ENCODE measurements at regions not wholly inside any gene's neighbourhood (a gene's known extent, or its start where the extent isn't known, plus 50 kb on each side); places are given as distances from the start of the nearest gene placed in this dataset.
"Not testable (repeated sequence)": the region's sequence is repeated elsewhere in the genome, so short reads cannot be mapped to it uniquely, and the experiment has no call there.

DNA sequence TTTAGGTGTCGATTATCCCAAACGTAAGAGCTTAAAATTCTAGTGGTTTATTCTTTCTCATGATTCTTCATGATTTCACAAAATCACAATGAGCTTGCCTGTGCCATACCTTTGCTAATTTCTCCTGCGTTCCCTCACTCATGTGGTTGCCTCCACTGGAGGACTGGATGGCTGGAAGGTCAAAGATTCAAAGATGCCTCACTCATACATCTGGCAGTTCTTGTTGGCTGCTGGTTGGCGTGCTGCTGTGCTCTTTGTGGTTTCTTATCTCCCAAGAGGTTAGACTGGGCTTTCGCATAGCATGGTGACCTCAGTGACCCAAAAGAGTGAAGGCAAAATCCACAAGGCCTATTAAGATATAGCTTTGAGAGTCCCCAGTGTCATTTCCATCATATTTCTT, 877.6 kb upstream of the AUTS2 start:
- Histone ChIP-seq H3K4me3 (ENCODE audit: low read depth, low read length) (no peak overlapping the region), H3K27me3 (ENCODE audit: control insufficient read depth, insufficient read depth, low read length) (no peaks in the 10 kb centered on the region), H3K36me3 (ENCODE audit: control insufficient read depth, insufficient read depth, low read length) (no peaks in the 10 kb centered on the region)
- TF ChIP-seq, protein P1, sequence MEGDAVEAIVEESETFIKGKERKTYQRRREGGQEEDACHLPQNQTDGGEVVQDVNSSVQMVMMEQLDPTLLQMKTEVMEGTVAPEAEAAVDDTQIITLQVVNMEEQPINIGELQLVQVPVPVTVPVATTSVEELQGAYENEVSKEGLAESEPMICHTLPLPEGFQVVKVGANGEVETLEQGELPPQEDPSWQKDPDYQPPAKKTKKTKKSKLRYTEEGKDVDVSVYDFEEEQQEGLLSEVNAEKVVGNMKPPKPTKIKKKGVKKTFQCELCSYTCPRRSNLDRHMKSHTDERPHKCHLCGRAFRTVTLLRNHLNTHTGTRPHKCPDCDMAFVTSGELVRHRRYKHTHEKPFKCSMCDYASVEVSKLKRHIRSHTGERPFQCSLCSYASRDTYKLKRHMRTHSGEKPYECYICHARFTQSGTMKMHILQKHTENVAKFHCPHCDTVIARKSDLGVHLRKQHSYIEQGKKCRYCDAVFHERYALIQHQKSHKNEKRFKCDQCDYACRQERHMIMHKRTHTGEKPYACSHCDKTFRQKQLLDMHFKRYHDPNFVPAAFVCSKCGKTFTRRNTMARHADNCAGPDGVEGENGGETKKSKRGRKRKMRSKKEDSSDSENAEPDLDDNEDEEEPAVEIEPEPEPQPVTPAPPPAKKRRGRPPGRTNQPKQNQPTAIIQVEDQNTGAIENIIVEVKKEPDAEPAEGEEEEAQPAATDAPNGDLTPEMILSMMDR (IDR thresholded peaks at IDR 0.05; ENCODE audit: insufficient read depth, low read length, poor library complexity, severe bottlenecking): no peak
- no peak for DNase-seq (ENCODE audit: low read depth)

DNA sequence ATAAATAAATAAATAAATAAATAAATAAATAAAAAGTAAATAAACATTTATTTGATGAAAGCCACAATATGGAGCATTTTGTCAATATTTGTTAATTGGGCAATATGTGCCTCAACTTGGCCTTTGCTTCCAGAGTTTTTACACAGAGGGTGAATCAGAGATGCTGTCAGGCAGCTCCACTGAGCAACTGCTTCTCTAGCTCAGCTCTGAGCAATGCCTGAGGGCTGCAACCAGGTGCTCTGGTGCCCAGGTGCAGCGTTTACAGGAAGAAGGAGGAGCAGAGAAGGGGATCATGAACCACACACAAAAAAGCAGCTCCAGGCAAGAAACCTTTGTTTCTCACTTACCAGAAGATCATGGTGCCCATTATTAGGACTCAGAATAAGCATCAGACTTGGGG, 876.2 kb upstream of the AUTS2 start:
- Histone ChIP-seq H3K27me3 (ENCODE audit: control insufficient read depth, insufficient read depth, low read length) (no peaks in the 10 kb centered on the region), H3K36me3 (ENCODE audit: control insufficient read depth, insufficient read depth, low read length) (no peaks in the 10 kb centered on the region), H3K4me3 (ENCODE audit: low read depth, low read length) (no peak overlapping the region)
- no peak for DNase-seq (ENCODE audit: low read depth)
- TF ChIP-seq, protein P1 (IDR thresholded peaks at IDR 0.05; ENCODE audit: insufficient read depth, low read length, poor library complexity, severe bottlenecking): no peak

DNA sequence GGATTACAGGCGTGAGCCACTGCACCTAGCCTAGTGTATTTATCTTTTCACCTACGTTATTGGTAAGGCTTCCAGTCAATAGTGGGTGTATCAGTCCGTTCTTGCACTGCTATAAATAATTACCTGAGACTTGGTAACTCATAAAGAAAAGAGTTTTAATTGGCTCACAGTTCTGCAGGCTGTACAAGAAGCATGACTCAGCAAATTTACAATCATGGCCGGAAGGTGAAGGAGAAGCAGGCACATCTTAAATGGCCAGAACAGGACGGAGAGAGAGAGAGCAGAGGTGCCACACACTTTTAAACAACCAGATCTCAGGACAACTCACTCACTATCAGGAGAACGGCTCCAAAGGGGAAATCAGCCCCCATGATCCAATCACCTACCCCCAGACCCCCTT, 873.3 kb upstream of the AUTS2 start:
- H3K4me3 ChIP-seq (ENCODE audit: low read depth, low read length): no peak overlapping the region
- no peak for DNase-seq (ENCODE audit: low read depth)
- TF ChIP-seq, protein P1 (IDR thresholded peaks at IDR 0.05; ENCODE audit: insufficient read depth, low read length, poor library complexity, severe bottlenecking): no peak
- no peaks in the 10 kb centered on the region for H3K36me3 ChIP-seq (ENCODE audit: control insufficient read depth, insufficient read depth, low read length)
- no peaks in the 10 kb centered on the region for H3K27me3 ChIP-seq (ENCODE audit: control insufficient read depth, insufficient read depth, low read length)

DNA sequence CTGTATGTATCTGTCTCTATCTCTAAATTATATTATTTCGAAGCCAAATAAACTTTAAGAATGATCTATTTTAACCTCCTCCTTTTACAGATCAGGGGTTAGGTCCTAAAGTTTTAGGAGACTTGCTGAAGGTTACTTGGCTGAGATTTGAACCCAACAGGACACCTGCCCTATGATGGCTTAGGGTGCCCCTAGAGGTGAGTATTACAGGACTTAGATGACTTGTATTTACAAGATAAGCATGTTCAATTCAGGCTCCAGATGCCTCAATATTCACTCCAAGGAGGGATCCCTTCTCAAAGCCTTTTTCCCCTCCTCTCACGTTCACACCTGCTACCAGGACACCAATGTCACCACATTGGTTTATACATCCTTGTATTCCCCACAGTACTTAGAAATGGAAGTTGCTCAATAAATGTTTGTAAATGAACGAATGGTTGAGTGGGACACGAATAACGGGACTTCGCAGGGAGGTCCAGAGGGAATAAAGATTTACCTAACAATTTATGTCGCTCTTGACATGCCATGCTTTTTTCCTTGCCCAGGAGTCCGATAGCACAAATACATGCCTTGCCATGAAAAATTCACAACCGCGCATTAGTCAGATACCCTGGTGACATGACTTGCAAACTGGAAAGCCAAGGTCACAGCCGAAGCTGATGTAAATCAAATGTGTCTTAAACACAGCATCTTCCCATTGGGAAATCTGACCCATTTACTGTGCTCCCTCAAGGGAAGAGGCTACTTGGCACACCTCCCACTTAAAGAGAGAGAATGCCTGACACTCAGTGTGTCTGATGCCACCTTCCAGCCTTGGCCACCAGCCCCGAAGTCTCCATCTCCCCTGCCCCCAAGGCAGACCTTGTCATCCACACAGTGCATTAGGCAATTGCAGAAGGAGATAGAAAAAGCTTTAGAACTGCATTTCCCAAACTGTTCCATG, 872.2 kb upstream of the AUTS2 start:
- DNase-seq (ENCODE audit: low read depth): no peak
- Histone ChIP-seq H3K27me3 (ENCODE audit: control insufficient read depth, insufficient read depth, low read length) (no peaks in the 10 kb centered on the region), H3K4me3 (ENCODE audit: low read depth, low read length) (no peak overlapping the region), H3K36me3 (ENCODE audit: control insufficient read depth, insufficient read depth, low read length) (no peaks in the 10 kb centered on the region)
- TF ChIP-seq, protein P1 (IDR thresholded peaks at IDR 0.05; ENCODE audit: insufficient read depth, low read length, poor library complexity, severe bottlenecking): no peak

DNA sequence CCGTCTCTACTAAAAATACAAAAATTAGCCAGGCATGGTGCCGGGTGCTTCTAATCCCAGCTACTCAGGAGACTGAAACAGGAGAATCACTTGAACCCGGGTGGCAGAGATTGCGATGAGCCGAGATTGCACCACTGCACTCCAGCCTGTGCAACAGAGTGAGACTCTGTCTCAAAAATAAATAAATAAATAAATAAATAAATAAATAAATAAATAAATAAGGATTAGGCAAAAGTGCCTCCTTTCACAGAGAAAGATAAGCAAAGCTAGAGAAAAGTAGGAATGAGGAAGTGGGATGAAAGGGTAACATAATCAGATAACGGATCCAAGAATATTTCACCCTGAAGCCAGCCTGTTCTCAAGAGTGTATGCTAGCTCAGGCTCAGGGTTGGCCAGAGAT, 869.6 kb upstream of the AUTS2 start:
- not testable (repeated sequence) for DNase-seq (ENCODE audit: low read depth); H3K27me3 ChIP-seq (ENCODE audit: control insufficient read depth, insufficient read depth, low read length); H3K36me3 ChIP-seq (ENCODE audit: control insufficient read depth, insufficient read depth, low read length); H3K4me3 ChIP-seq (ENCODE audit: low read depth, low read length)

DNA sequence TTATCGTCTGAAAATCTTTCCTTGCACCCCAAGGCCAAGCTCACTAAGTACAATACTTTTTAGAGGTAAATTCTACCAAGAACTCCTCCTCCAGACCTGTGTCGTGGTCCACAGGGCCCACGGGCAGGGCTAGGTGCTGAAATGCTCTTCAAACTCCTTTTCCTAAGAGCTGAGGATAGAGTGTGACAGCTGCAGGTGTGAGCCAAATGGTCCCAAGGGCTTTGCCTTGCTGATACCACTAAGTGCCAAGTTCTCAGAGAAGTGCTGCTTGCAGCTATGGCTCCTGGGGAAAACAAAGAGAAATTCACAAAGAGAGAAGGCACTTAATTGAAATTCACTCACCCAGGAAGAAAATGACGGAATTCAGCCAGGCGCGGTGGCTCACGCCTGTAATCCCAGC, 868.9 kb upstream of the AUTS2 start:
- H3K36me3 ChIP-seq (ENCODE audit: control insufficient read depth, insufficient read depth, low read length): no peaks in the 10 kb centered on the region
- H3K4me3 ChIP-seq (ENCODE audit: low read depth, low read length): no peak overlapping the region
- no peak for DNase-seq (ENCODE audit: low read depth)
- no peaks in the 10 kb centered on the region for H3K27me3 ChIP-seq (ENCODE audit: control insufficient read depth, insufficient read depth, low read length)
- TF ChIP-seq, protein P1 (IDR thresholded peaks at IDR 0.05; ENCODE audit: insufficient read depth, low read length, poor library complexity, severe bottlenecking): no peak
